Osteocyte (in vitro differentiated cells): ENCODE measurements at regions not wholly inside any gene's neighbourhood (a gene's known extent, or its start where the extent isn't known, plus 50 kb on each side); places are given as distances from the start of the nearest gene placed in this dataset.

Source experiments
- DNase-seq: peaks from one replicate; pipeline ENCODE4 v3.0.0; 2021; ENCODE audit warnings: mixed read lengths; ENCODE audit not compliant: unreplicated experiment; ENCODE audit errors: extremely low spot score
- H3K27ac Mint-ChIP-seq: one replicate; pipeline ENCODE4 v1.8.0; 2021; ENCODE audit warnings: mild to moderate bottlenecking, mixed read lengths; ENCODE audit not compliant: unreplicated experiment
- H3K27me3 Mint-ChIP-seq: one replicate; pipeline ENCODE4 v1.8.0; 2021; ENCODE audit warnings: mixed read lengths; ENCODE audit not compliant: unreplicated experiment
- H3K36me3 Mint-ChIP-seq: one replicate; pipeline ENCODE4 v1.8.0; 2021; ENCODE audit warnings: mixed read lengths; ENCODE audit not compliant: unreplicated experiment
- H3K4me1 Mint-ChIP-seq: one replicate; pipeline ENCODE4 v1.8.0; 2021; ENCODE audit warnings: mixed read lengths; ENCODE audit not compliant: unreplicated experiment
- H3K4me3 Mint-ChIP-seq: one replicate; pipeline ENCODE4 v1.8.0; 2021; ENCODE audit warnings: mild to moderate bottlenecking, moderate library complexity, mixed read lengths; ENCODE audit not compliant: unreplicated experiment
- H3K9me3 Mint-ChIP-seq: one replicate; pipeline ENCODE4 v1.8.0; 2021; ENCODE audit warnings: mixed read lengths; ENCODE audit not compliant: unreplicated experiment
- CTCF ChIP-seq: fragments of 200-600 bp; sonication (generic); IDR thresholded peaks from 2 replicates; pipeline ENCODE4 v1.5.0; 2021; ENCODE audit warnings: antibody characterized with exemption, mild to moderate bottlenecking, moderate library complexity

DNA sequence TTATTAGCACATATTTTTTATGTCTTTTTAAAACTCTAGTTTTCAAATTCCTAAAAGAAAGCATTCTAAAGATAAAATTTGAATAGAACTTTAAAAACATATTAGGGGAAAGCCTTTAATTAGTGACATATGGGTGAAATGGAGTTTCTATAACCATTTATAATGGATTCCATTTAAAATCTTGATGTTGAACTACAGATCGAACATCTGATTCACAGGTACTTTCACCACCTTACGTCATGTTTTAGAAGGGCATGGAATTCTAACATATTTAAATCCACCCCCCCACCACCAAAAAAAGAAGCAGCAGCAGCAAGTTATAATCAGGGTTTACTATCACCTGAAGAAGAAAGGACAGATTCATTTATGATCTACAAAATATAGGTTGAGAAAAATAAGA lies 298.4 kb downstream of the SMOC2 start:
- TF ChIP-seq CTCF, result no peak
- DNase-seq, result no peak
- peaks cover 2% of the 10 kb centered on the region for H3K4me1 Mint-ChIP-seq
- no peaks in the 10 kb centered on the region for H3K36me3 Mint-ChIP-seq
- H3K27me3 Mint-ChIP-seq, result peaks cover 14% of the 10 kb centered on the region
- no peak overlapping the region for H3K27ac Mint-ChIP-seq
- no peak overlapping the region for H3K4me3 Mint-ChIP-seq
- peaks cover 25% of the 10 kb centered on the region for H3K9me3 Mint-ChIP-seq

DNA sequence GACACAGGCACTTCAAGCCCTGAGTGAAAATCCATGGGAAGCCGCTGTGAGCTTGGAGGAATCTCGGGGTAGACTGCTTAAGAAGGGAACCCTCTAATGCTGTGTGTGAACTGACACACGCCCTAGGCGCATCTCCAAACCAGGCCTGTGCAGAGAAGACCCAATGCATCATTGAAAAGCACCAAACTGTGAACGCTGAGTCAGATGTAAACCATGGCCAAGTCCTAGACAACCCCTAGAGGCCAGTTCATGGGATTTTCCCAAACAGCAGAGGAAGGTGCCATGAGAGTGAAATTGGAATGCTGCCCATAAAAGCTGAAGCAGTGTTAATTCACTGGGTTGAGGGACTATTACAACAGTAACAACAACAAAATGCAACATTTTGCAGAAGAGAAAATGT lies 296.5 kb downstream of the SMOC2 start:
- TF ChIP-seq CTCF, result no peak
- Mint-ChIP-seq H3K4me3 (no peak overlapping the region), H3K4me1 (peaks cover 2% of the 10 kb centered on the region), H3K27ac (no peak overlapping the region), H3K9me3 (peaks cover 18% of the 10 kb centered on the region), H3K27me3 (peaks cover 17% of the 10 kb centered on the region), H3K36me3 (no peaks in the 10 kb centered on the region)
- no peak for DNase-seq

DNA sequence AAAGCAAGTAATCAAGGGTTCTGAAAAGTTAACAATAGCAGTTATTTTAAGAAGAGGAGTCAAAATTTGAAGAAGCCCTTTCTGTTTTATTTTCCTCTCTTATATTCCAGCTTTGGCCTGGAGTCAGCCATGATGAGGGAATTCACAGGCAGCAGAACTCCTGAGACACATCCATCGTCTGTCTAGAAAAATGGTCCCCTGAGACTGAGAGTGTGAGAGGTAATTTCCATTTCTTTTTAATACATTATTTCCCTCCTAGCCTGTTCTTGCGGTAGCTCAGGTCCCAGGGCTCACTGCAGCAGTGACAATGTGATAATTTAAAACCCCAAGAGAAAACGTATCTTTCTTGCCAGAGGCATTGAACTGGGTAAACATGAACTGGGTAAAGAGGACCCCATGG lies 296.0 kb downstream of the SMOC2 start:
- Mint-ChIP-seq H3K27ac (no peak overlapping the region), H3K36me3 (no peaks in the 10 kb centered on the region), H3K4me3 (no peak overlapping the region), H3K4me1 (peaks cover 2% of the 10 kb centered on the region), H3K9me3 (peaks cover 15% of the 10 kb centered on the region), H3K27me3 (peaks cover 15% of the 10 kb centered on the region)
- no peak for TF ChIP-seq CTCF
- DNase-seq, result no peak

GRCh38 chr6:168736039-168736438 lies 295.1 kb downstream of the SMOC2 start:
- peaks cover 2% of the 10 kb centered on the region for H3K4me1 Mint-ChIP-seq
- no peak overlapping the region for H3K27ac Mint-ChIP-seq
- TF ChIP-seq CTCF, result no peak
- H3K9me3 Mint-ChIP-seq, result peaks cover 13% of the 10 kb centered on the region
- H3K36me3 Mint-ChIP-seq, result no peaks in the 10 kb centered on the region
- peaks cover 15% of the 10 kb centered on the region for H3K27me3 Mint-ChIP-seq
- DNase-seq, result no peak
- no peak overlapping the region for H3K4me3 Mint-ChIP-seq

DNA sequence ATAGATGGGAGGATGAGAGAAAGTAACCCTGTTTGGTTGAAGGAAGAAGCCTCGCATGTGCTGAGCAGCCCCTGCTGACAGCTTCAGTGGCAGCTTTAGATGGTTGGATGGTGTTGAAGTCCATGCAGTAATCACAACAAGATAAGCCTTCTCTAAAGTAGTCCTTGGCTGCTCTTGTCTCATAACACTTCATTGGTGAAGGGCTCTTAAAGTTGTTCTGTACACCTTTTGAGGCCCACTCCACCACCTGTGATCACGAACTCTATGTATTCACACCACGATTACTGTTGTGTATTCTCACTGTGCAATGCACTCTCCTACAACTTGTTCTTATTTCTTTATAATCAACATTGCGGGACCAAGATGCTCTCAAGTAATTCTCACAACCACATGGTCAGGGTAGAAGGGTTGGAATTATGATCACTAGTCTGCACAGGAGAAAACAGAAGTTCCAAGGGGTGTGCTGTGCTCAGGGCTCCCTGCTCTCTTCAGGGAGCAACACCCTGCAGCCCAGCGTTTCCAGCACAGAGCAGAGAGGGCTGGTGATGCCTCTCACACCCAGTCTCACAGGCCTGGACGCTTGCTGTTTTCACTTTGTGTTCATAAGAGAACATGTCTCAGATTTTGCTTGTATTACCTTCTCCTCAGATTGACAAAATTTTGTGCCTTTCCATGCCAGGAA lies 294.4 kb downstream of the SMOC2 start:
- no peak for TF ChIP-seq CTCF
- no peaks in the 10 kb centered on the region for H3K36me3 Mint-ChIP-seq
- DNase-seq, result no peak
- H3K4me3 Mint-ChIP-seq, result no peak overlapping the region
- peaks cover 15% of the 10 kb centered on the region for H3K27me3 Mint-ChIP-seq
- H3K27ac Mint-ChIP-seq, result no peak overlapping the region
- peaks cover 2% of the 10 kb centered on the region for H3K4me1 Mint-ChIP-seq
- peaks cover 10% of the 10 kb centered on the region for H3K9me3 Mint-ChIP-seq
